SU-DHL-6 (cell line): ENCODE measurements at regions not wholly inside any gene's neighbourhood (a gene's known extent, or its start where the extent isn't known, plus 50 kb on each side); places are given as distances from the start of the nearest gene placed in this dataset.

Experiments used
- H2AFZ ChIP-seq: fragments of 200-600 bp; sonication (generic); 2 replicates; pipeline ENCODE4 v1.6.1; 2014; ENCODE audit warnings: low read depth, mild to moderate bottlenecking, moderate library complexity, mixed read lengths, antibody characterized with exemption, low read length; ENCODE audit not compliant: severe bottlenecking
- H3F3A ChIP-seq: fragments of 200-600 bp; shearing (Covaris generic); 2 replicates; pipeline ENCODE4 v1.6.0; 2016; ENCODE audit warnings: antibody characterized with exemption, mild to moderate bottlenecking; ENCODE audit not compliant: insufficient read depth
- H3K27ac ChIP-seq: fragments of 200-600 bp; sonication (generic); 2 replicates; pipeline ENCODE4 v1.5.1; 2016; ENCODE audit warnings: low read depth, mild to moderate bottlenecking, low read length, moderate library complexity, mixed read lengths
- H3K27me3 ChIP-seq: fragments of 200-600 bp; sonication (generic), shearing (Covaris generic); 2 replicates; pipeline ENCODE4 v1.6.0; 2014; ENCODE audit warnings: mild to moderate bottlenecking, low read length
- H3K36me3 ChIP-seq: fragments of 200-600 bp; sonication (generic); 2 replicates; pipeline ENCODE4 v1.6.1; 2014; ENCODE audit warnings: mild to moderate bottlenecking, low read length, mixed read lengths
- H3K4me2 ChIP-seq: fragments of 300-600, 200-600 bp; shearing (Covaris generic), sonication (generic); 2 replicates; pipeline ENCODE4 v1.6.0; 2014; ENCODE audit warnings: low read length, low read depth, mild to moderate bottlenecking; ENCODE audit not compliant: poor library complexity, severe bottlenecking
- H3K4me3 ChIP-seq: fragments of 200-600 bp; sonication (generic); 2 replicates; pipeline ENCODE4 v1.5.1; 2014; ENCODE audit warnings: antibody characterized with exemption, low read length, mild to moderate bottlenecking, mixed read lengths; ENCODE audit not compliant: insufficient read depth, poor library complexity, severe bottlenecking
- H3K79me2 ChIP-seq: fragments of 200-600 bp; sonication (generic); 2 replicates; pipeline ENCODE4 v1.6.1; 2014; ENCODE audit warnings: mild to moderate bottlenecking, low read length, moderate library complexity; ENCODE audit not compliant: insufficient read depth
- H3K9ac ChIP-seq: fragments of 200-600 bp; sonication (generic); 2 replicates; pipeline ENCODE4 v1.7.0; 2014; ENCODE audit warnings: mild to moderate bottlenecking, low read length
- H3K9me2 ChIP-seq: fragments of 200-600 bp; sonication (generic); replicated peaks from 2 replicates; pipeline ENCODE4 v1.6.1; 2014; ENCODE audit warnings: low read length; ENCODE audit not compliant: insufficient read depth
- H3K9me3 ChIP-seq: fragments of 200-600 bp; sonication (generic); 2 replicates; pipeline ENCODE4 v1.6.1; 2014; ENCODE audit warnings: low read length, mixed read lengths; ENCODE audit not compliant: insufficient read depth
- H4K20me1 ChIP-seq: fragments of 200-600 bp; sonication (generic); 2 replicates; pipeline ENCODE4 v1.6.1; 2014; ENCODE audit warnings: low read depth, mild to moderate bottlenecking, antibody characterized with exemption, low read length, moderate library complexity, mixed read lengths
- EZH2phosphoT487 ChIP-seq: fragments of 200-600 bp; sonication (generic), shearing (Covaris generic); conservative IDR thresholded peaks from 2 replicates; pipeline ENCODE4 v1.6.1; 2018; ENCODE audit warnings: mild to moderate bottlenecking, antibody characterized with exemption, low read length, moderate library complexity, mixed read lengths
- TF ChIP-seq, protein P1 (sequence below): fragments of 200-600 bp; sonication (generic); IDR thresholded peaks from one replicate; pipeline ENCODE4 v1.5.1; 2017; ENCODE audit warnings: antibody characterized with exemption, mild to moderate bottlenecking, low read length, moderate library complexity; ENCODE audit not compliant: insufficient read depth, poor library complexity, severe bottlenecking

DNA sequence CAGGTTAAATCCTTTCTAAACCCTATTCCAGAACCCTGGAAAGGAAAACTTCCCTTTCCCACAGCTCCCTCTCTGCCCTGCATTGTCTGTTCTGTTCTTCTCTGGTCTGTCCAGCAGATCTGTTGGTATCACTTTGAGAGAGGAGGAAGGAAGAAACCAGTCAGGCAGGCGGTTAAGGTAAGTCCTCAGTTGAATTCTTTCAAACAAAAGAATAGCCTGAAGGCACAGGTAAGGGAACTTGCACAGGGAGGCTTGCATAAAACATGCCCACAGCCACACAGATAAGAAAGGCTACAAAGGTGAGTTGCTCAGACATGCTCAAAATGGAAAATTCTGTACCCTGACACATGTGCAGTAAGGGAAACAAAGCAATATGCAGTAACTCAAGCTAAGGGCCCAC is 595.7 kb upstream of the CDH5 start:
- Histone ChIP-seq H3K79me2 (no peaks in the 10 kb centered on the region), H3K27ac (no peak overlapping the region), H3F3A (no peaks in the 10 kb centered on the region), H3K4me2 (no peak overlapping the region), H2AFZ (no peak overlapping the region), H3K27me3 (no peaks in the 10 kb centered on the region), H3K9me3 (peaks cover 10% of the 10 kb centered on the region; the same call in 1 of the 2 replicates), H4K20me1 (no peaks in the 10 kb centered on the region), H3K36me3 (no peaks in the 10 kb centered on the region), H3K9ac (no peak overlapping the region), H3K4me3 (no peak overlapping the region), H3K9me2 (no peaks in the 10 kb centered on the region)
- no peak for TF ChIP-seq EZH2phosphoT487
- TF ChIP-seq, protein P1, sequence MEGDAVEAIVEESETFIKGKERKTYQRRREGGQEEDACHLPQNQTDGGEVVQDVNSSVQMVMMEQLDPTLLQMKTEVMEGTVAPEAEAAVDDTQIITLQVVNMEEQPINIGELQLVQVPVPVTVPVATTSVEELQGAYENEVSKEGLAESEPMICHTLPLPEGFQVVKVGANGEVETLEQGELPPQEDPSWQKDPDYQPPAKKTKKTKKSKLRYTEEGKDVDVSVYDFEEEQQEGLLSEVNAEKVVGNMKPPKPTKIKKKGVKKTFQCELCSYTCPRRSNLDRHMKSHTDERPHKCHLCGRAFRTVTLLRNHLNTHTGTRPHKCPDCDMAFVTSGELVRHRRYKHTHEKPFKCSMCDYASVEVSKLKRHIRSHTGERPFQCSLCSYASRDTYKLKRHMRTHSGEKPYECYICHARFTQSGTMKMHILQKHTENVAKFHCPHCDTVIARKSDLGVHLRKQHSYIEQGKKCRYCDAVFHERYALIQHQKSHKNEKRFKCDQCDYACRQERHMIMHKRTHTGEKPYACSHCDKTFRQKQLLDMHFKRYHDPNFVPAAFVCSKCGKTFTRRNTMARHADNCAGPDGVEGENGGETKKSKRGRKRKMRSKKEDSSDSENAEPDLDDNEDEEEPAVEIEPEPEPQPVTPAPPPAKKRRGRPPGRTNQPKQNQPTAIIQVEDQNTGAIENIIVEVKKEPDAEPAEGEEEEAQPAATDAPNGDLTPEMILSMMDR, result no peak

DNA sequence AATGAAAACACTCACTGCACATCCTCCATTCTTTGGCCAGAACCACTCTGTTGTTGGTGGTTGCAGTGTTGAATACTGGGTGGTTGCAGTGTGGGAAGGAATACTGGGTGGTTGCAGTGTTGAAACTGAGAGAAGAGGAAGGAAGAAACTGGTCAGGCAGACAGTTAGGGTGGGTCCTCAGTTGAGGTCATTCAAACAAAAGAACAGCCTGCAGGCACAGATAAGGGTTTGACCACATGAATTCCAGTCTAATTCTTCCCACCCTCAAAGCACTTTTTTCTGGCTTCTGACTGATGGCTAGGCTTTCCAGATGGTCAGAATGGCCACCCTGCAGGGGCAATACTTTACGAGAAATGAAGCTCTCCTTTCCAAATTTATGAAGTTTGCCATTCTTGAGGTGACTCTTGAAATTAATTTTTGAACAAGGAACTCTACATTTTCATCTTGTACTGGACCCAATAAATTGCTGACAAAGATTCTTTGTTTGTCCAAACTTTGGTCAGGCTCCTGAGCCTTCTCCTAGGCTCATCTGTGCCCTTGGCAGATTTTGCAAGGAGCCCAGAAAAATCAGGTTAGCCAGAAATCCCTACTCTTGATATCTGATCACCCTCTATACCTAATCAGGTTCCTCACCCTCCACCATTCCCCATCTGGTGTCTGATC is 596.6 kb upstream of the CDH5 start:
- H3K27me3 ChIP-seq, result no peaks in the 10 kb centered on the region
- H3K9me2 ChIP-seq, result no peaks in the 10 kb centered on the region
- H3K27ac ChIP-seq, result no peak overlapping the region
- H4K20me1 ChIP-seq, result no peaks in the 10 kb centered on the region
- no peaks in the 10 kb centered on the region for H3K79me2 ChIP-seq
- H2AFZ ChIP-seq, result no peak overlapping the region
- H3K4me2 ChIP-seq, result no peak overlapping the region
- H3K9ac ChIP-seq, result no peak overlapping the region
- no peak overlapping the region for H3K4me3 ChIP-seq
- TF ChIP-seq, protein P1, result no peak
- no peak for TF ChIP-seq EZH2phosphoT487
- H3K36me3 ChIP-seq, result no peaks in the 10 kb centered on the region
- H3K9me3 ChIP-seq, result peaks cover 10% of the 10 kb centered on the region; the same call in 1 of the 2 replicates
- no peaks in the 10 kb centered on the region for H3F3A ChIP-seq

DNA sequence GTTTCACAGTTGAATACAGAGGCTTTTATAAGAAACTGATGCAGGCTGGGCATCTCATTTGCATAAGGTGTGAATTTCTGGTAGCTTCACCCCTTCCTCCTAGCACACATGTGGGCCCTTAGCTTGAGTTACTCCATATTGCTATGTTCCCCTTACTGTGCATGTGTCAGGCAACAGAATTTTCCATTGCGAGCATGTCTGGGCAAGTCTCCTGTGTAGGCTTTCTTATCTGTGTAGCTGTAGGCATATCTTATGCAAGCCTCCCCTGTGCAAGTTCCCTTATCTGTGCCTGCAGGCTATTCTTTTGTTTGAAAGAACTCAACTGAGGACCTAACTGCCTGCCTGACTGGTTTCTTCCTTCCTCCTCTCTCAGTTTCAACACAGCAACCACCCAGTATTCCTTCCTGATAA is 597.4 kb upstream of the CDH5 start:
- no peaks in the 10 kb centered on the region for H3K9me2 ChIP-seq
- no peak for TF ChIP-seq EZH2phosphoT487
- TF ChIP-seq, protein P1, result no peak
- H3K36me3 ChIP-seq, result no peaks in the 10 kb centered on the region
- no peak overlapping the region for H3K27ac ChIP-seq
- no peak overlapping the region for H3K4me2 ChIP-seq
- H3K9ac ChIP-seq, result no peak overlapping the region
- H3F3A ChIP-seq, result no peaks in the 10 kb centered on the region
- H2AFZ ChIP-seq, result no peak overlapping the region
- no peaks in the 10 kb centered on the region for H4K20me1 ChIP-seq
- H3K79me2 ChIP-seq, result no peaks in the 10 kb centered on the region
- H3K4me3 ChIP-seq, result no peak overlapping the region
- H3K27me3 ChIP-seq, result no peaks in the 10 kb centered on the region
- H3K9me3 ChIP-seq, result peaks cover 10% of the 10 kb centered on the region; the same call in 1 of the 2 replicates
